GM21717 (cell line): ENCODE measurements at regions not wholly inside any gene's neighbourhood (a gene's known extent, or its start where the extent isn't known, plus 50 kb on each side); places are given as distances from the start of the nearest gene placed in this dataset.
"Not testable (repeated sequence)": the region's sequence is repeated elsewhere in the genome, so short reads cannot be mapped to it uniquely, and the experiment has no call there.

Source experiments
- ATAC-seq: cut with Tn5 transposase; IDR thresholded peaks from one replicate; pipeline ENCODE4 v1.9.1; 2021; ENCODE audit warnings: mild to moderate bottlenecking, moderate library complexity; ENCODE audit not compliant: unreplicated experiment

DNA sequence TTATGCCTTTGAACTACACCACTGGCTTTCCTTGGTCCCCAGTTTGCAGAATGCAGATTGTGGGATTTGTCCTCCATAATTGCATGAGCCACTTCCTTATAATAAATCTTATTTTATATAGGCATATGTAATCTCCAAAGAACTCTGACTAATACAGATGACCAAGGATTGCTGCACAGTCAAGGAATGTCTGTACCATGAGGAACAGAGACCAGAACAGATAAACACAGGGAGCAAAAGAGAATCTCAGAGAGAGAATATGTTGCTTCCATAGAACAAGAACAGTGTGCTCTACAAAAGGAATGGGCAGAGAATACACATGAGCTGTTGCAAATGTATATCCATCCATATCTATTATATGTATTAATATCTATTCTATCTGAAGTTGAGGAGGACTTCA is 111.1 kb downstream of the ADRA2C start:
- ATAC-seq = no peak

DNA sequence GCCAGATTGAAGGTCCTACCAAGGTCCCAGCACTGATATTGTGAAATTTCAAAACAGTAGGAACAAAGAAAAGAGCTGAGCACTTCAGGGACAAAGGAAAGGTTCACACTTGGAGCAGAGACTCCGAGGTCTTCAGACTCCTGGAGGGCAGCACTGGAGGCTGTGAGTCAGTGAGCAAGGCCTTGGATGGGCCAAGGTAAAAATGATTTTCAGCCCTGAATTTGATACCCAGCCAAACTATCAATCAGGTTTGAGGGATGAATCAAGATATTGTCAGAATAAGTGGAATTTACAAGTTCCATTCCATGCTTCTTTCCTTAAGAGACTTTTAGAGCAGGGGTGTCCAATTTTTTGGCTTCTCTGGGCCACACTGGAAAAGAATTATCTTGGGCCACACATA is 111.7 kb downstream of the ADRA2C start:
- no peak for ATAC-seq

DNA sequence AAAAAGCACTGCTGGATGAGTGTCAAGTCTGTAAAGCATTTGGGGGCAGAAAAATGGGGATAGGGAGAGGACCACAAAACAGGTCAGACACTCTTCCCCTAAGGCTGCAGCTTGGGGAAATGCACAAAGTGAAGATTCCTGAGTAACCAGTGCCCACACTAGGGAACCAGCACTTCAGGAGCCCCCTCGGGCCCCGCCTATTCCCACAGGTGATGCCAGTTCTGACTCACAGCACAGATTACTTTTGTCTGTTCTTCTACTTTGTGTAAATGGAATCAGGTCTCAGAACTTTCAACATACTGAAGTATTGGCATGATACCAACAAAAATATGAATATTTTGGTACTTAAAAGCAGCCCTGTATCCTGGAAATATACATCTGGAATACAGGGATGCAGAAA is 112.5 kb downstream of the ADRA2C start:
- no peak for ATAC-seq

- no peak for ATAC-seq
Measured at GRCh38 chr4:3879681-3880614, 113.8 kb downstream of the ADRA2C start.

DNA sequence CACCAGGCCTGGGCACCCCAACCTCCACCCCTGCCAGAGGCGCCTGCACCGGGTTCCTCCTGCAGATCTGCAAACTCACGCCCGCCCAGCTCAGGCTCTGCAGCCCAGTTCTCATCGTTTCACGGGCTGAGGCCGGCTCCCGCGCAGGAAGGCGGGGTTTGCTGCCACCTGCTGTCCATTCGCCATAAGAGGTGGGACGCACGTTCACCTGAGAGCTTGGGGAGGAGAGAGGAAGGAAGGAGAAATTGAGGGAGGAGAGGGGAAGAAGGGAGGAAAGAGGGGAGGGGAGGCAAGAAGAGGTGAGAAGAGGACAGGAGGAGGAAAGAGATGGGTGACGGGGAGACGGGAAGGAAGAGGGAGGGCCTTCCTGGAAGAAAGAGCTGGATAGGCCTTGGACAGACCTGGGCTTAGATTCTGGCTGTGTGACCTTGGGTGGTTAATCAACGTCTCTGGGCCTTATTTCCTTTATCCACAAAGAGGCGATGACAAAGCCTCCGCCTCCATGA is 114.5 kb downstream of the ADRA2C start:
- ATAC-seq = no peak

GRCh38 chr4:3882316-3882885 is 116.2 kb downstream of the ADRA2C start:
- ATAC-seq = not testable (repeated sequence)

- not testable (repeated sequence) for ATAC-seq
Measured at GRCh38 chr4:3884261-3884660, 118.1 kb downstream of the ADRA2C start.

DNA sequence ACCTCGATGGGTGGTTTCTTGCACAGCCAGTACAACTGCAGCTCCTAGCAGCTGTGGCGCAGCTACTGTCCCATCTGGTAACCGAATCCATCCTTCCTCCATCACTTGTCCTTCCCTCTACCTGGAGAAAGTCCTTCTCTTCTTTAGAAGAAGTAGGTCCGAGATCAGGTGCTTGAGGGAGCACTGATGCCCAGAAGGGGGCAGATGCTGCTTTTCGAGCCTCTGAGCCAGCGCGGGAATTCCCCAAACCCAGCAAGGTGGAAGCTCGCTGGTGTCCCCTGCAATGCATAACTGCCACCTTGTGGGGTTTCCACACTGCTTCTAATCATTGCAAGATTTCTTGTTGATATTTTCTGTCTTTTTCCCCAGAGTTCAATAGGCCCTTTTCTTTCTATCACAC is 127.4 kb downstream of the ADRA2C start:
- not testable (repeated sequence) for ATAC-seq

- ATAC-seq = not testable (repeated sequence)
Measured at GRCh38 chr4:3894086-3894959, 128.1 kb downstream of the ADRA2C start.

DNA sequence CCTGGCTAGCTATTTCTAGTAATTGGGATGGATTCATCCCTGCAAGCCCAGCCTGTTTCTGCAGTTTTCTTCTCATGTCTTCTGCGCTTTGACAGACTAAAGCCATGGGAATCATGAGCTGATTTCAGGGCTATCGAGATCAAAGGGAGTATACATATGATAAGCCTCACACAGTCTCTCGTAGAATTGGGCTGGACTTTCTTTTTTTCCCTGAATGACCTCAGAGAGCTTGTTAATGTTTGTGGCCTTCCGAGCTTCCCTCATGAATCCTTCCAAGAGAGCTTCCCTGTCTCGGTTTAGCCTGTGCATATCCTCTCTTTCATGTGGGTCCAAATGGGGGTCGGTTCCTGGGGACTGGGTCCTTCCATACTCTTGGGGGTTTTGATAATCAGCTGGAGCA is 130.3 kb downstream of the ADRA2C start:
- no peak for ATAC-seq

GRCh38 chr4:3896871-3897578 is 130.8 kb downstream of the ADRA2C start:
- ATAC-seq = not testable (repeated sequence)

DNA sequence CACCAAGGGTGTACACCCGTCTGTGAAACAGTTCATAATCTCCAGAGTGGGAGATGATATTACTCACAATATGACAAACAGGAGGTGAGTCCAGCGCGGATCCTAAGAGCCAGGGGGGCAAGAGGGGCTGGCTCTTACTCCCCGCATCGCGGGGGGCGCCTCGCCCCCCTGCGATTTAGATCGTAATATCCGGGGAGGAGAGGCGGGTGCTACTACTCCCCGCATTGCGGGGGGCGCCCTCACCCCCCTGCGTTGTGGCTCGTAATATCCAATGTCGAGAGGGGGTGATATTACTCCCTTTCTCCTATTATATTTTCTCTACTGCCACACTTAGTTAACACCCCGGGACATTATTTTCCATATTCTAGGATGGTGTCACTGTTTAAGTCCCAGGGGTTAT is 131.9 kb downstream of the ADRA2C start:
- ATAC-seq = no peak

GRCh38 chr4:3898928-3899327 is 132.7 kb downstream of the ADRA2C start:
- not testable (repeated sequence) for ATAC-seq

DNA sequence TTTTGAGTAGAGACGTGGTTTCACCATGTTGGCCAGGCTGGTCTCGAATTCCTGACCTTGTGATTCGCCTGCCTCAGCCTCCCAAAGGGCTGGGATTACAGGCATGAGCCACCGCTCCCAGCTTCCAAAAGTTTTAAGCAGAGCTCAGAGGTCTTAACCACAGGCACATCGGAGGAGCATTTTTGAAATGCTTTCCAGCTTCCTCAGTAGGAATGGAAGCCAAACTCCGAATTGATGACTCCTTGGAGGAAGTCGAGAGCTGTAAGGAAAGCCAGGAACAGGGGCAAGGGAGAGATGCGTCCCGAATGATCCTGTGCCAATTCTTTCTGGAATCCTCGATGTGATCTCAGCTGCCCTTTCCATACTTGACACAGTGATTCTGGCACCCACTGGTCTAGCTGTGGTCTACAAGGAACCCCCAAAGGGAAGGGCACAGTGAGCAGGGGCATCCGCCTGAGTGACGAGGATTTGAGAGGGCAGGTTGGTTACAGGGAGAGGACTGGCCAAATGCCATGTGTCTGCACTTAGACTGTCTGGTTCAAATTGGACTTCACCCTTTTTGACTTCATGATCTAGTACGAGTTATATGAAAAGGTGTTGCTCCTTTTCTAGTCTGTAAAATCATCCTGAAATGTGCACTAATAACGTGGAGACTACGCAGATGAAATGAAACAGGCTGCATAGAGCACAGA is 138.2 kb downstream of the ADRA2C start:
- ATAC-seq = not testable (repeated sequence)

DNA sequence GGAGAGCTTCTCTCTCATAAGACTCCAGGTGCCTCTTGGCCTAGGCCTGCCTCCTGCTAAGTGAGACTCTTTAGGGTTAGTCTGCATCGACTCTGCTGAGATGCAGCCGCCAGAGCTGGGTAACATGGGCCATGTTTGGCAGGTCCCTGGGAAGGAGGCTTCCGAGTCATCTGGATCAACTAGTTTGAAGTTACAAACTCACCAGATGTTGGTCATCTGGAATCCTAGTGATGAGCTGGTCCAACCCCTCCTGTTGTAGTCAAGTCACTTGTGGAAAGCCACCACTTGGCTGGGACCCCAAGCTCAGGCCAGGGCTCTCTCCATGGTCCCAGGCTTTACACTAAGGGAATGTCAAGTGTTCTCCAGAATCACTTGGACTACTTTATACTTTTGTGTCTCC is 143.4 kb downstream of the ADRA2C start:
- not testable (repeated sequence) for ATAC-seq

DNA sequence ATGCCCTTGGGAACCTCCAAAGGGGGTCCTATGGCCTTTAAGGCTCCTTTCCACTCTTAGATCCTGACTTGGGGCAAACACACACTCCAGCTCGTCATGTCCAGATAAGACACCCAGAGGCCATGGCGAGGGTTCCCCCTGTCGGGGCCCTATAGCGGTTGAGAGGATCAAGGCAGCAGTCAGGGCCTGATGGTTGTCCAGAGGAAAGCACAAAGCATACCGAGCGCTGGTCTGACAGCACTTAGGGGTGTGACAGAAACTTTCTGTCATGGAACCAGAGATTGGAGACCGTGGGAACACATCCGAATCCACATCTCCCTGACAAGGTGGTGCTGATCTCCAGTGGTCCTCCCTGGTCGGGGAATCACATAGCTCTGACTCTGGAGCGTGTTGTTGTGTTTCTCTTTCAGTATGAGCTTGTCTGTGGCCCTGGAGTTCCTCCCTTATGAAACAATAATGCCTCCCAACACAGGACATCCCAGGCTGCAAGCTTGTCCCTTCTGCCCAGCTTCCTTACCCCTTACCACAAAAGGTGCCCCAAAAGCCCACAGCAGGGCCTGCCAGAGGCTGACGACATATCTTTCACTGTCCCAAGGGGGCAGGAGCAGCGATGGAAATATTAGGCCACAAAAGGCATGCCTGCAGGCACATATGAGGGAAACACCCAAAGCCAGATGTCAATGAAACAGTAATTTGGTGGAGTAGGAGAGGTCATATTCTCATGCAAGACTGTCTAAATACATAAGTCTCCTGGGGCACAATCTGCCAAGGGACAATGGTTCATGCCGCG is 144.2 kb downstream of the ADRA2C start:
- ATAC-seq = not testable (repeated sequence)

GRCh38 chr4:3911252-3911856 is 145.2 kb downstream of the ADRA2C start:
- ATAC-seq = no peak

GRCh38 chr4:3914511-3914910 is 148.3 kb downstream of the ADRA2C start:
- ATAC-seq = not testable (repeated sequence)

DNA sequence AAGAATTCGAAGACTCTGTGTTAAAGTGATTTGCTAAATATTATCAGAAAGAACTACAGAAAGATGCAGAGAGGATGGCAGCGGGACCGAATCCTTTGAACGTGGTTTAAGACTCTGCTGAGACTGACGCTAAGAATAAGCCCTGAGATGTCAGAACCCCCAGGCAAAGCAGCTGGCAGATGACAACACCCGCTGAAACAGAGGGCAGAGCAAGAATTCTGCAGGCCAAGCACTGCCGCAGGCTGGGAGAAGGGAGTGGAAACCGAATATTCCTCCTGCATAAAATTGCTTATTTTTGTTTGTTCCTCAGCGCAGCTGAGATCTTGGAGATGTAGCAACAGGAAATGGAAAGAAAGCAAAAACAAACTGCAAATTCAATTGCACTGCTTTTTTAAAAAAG is 153.3 kb downstream of the ADRA2C start:
- ATAC-seq = not testable (repeated sequence)
